Neural progenitor cell (in vitro differentiated cells): ENCODE measurements at regions not wholly inside any gene's neighbourhood (a gene's known extent, or its start where the extent isn't known, plus 50 kb on each side); places are given as distances from the start of the nearest gene placed in this dataset.

ENCODE experiments used
- DNase-seq: peaks from one replicate; pipeline ENCODE4 v3.0.0-alpha.2; 2016; ENCODE audit warnings: low spot score
- H2AFZ ChIP-seq: fragments of 200-600 bp; sonication (generic); replicated peaks from 2 replicates; pipeline ENCODE4 v1.6.1; 2016; ENCODE audit warnings: antibody characterized with exemption
- H3F3A ChIP-seq: fragments of 200-600 bp; sonication (generic); 2 replicates; pipeline ENCODE4 v1.6.1; 2016; ENCODE audit warnings: antibody characterized with exemption, low read depth
- H3K27ac ChIP-seq: fragments of 200-600 bp; sonication (generic); 2 replicates; pipeline ENCODE4 v1.5.1; 2016; ENCODE audit warnings: mild to moderate bottlenecking
- H3K27me3 ChIP-seq: fragments of 200-600 bp; sonication (generic); 2 replicates; pipeline ENCODE4 v1.6.1; 2016; ENCODE audit warnings: mild to moderate bottlenecking, moderate library complexity
- H3K36me3 ChIP-seq: fragments of 200-600 bp; sonication (generic); 2 replicates; pipeline ENCODE4 v1.5.1; 2016
- H3K4me1 ChIP-seq: fragments of 200-600 bp; sonication (generic); 2 replicates; pipeline ENCODE4 v1.6.1; 2016; ENCODE audit warnings: mixed run types
- H3K4me2 ChIP-seq: fragments of 200-600 bp; sonication (generic); 2 replicates; pipeline ENCODE4 v1.6.1; 2016
- H3K4me3 ChIP-seq: fragments of 200-600 bp; sonication (generic); 2 replicates; pipeline ENCODE4 v1.5.1; 2016
- H3K79me2 ChIP-seq: fragments of 200-600 bp; sonication (generic); 2 replicates; pipeline ENCODE4 v1.6.1; 2016; ENCODE audit warnings: low read depth
- H3K9ac ChIP-seq: fragments of 200-600 bp; sonication (generic); 2 replicates; pipeline ENCODE4 v1.6.1; 2016
- H3K9me3 ChIP-seq: fragments of 200-600 bp; sonication (generic); 2 replicates; pipeline ENCODE4 v1.5.1; 2016; ENCODE audit warnings: low read depth
- H4K20me1 ChIP-seq: fragments of 200-600 bp; sonication (generic); 2 replicates; pipeline ENCODE4 v1.6.1; 2016; ENCODE audit warnings: low read depth
- H3K27ac Mint-ChIP-seq: 3 replicates; pipeline ENCODE4 v1.8.0; 2021; ENCODE audit warnings: mixed read lengths
- H3K27me3 Mint-ChIP-seq: 2 replicates; pipeline ENCODE4 v1.8.0; 2022; ENCODE audit warnings: low read depth, mild to moderate bottlenecking, inconsistent platforms, moderate library complexity, mixed read lengths; ENCODE audit not compliant: insufficient read depth
- H3K36me3 Mint-ChIP-seq: 3 replicates; pipeline ENCODE4 v1.8.0; 2021; ENCODE audit warnings: mixed read lengths
- H3K4me1 Mint-ChIP-seq: 3 replicates; pipeline ENCODE4 v1.8.0; 2021; ENCODE audit warnings: mixed read lengths
- H3K4me3 Mint-ChIP-seq: 3 replicates; pipeline ENCODE4 v1.8.0; 2021; ENCODE audit warnings: mild to moderate bottlenecking, moderate library complexity, mixed read lengths
- H3K9me3 Mint-ChIP-seq: 3 replicates; pipeline ENCODE4 v1.8.0; 2020; ENCODE audit warnings: mixed read lengths
- EZH2 ChIP-seq: fragments of 200-600 bp; sonication (generic); IDR thresholded peaks from 2 replicates; pipeline ENCODE4 v1.6.1; 2017; ENCODE audit warnings: antibody characterized with exemption, mild to moderate bottlenecking, moderate library complexity
- EZH2phosphoT487 ChIP-seq: fragments of 200-600 bp; sonication (generic); IDR thresholded peaks from 2 replicates; pipeline ENCODE4 v1.6.1; 2017; ENCODE audit warnings: antibody characterized with exemption
- TF ChIP-seq, protein P1 (sequence below): fragments of 200-600 bp; sonication (generic); IDR thresholded peaks from 2 replicates; pipeline ENCODE4 v1.5.1; 2017; ENCODE audit warnings: antibody characterized with exemption, mild to moderate bottlenecking

DNA sequence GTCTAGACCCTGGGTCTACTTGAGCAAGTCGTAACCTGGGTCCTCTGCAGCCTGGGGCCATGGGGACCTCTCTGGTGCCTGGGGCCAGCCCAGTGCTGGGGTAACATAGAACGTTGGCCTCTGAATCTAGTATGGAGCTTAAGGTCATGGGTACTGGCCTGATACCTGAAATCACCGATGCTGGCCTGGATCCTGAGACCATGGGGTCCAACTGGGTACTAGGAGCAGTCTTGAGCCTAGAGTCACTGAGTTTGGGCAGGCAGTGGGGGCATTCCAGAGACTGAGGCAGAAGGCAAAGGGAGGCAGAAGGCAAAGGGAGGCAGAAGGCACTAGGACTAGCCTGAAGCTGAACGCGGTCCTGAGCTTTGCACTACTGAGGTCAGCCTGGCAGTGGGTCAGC lies 1121.1 kb upstream of the PRR20A start:
- TF ChIP-seq, protein P1, sequence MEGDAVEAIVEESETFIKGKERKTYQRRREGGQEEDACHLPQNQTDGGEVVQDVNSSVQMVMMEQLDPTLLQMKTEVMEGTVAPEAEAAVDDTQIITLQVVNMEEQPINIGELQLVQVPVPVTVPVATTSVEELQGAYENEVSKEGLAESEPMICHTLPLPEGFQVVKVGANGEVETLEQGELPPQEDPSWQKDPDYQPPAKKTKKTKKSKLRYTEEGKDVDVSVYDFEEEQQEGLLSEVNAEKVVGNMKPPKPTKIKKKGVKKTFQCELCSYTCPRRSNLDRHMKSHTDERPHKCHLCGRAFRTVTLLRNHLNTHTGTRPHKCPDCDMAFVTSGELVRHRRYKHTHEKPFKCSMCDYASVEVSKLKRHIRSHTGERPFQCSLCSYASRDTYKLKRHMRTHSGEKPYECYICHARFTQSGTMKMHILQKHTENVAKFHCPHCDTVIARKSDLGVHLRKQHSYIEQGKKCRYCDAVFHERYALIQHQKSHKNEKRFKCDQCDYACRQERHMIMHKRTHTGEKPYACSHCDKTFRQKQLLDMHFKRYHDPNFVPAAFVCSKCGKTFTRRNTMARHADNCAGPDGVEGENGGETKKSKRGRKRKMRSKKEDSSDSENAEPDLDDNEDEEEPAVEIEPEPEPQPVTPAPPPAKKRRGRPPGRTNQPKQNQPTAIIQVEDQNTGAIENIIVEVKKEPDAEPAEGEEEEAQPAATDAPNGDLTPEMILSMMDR, result no peak
- TF ChIP-seq EZH2 (no peak), EZH2phosphoT487 (no peak)
- Histone ChIP-seq H3K4me1 (peaks cover 13% of the 10 kb centered on the region), H3K4me2 (no peak overlapping the region), H3K36me3 (no peaks in the 10 kb centered on the region), H3F3A (no peaks in the 10 kb centered on the region), H3K79me2 (no peaks in the 10 kb centered on the region), H3K9me3 (no peaks in the 10 kb centered on the region), H4K20me1 (no peaks in the 10 kb centered on the region), H3K27ac (no peak overlapping the region), H3K9ac (no peak overlapping the region), H3K27me3 (no peaks in the 10 kb centered on the region), H3K4me3 (no peak overlapping the region), H2AFZ (no peak overlapping the region)
- Mint-ChIP-seq H3K4me1 (no peaks in the 10 kb centered on the region), H3K9me3 (no peaks in the 10 kb centered on the region), H3K36me3 (no peaks in the 10 kb centered on the region), H3K27me3 (peaks cover 4% of the 10 kb centered on the region), H3K4me3 (no peak overlapping the region), H3K27ac (no peak overlapping the region)
- DNase-seq, result no peak

DNA sequence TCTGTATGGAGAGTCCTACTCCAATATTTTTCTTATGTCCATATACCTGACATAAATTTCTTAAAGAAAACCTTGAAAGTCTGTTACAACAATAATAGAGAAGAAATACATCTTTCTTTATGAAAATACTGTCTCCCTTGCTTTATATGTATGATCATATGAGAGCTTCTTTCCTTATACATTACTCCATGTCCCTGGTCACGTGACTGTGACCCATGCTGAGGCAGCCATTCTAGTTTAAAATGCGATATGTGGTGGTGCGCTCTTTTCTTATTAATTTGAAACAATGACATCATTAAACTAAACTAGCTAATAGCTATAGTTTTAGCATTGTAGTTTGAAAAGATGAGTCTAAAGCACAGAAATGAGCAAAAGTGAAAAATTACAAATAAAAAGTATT lies 1120.3 kb upstream of the PRR20A start:
- Mint-ChIP-seq H3K27me3 (peaks cover 4% of the 10 kb centered on the region), H3K4me3 (no peak overlapping the region), H3K36me3 (no peaks in the 10 kb centered on the region), H3K4me1 (no peaks in the 10 kb centered on the region), H3K9me3 (no peaks in the 10 kb centered on the region), H3K27ac (no peak overlapping the region)
- no peaks in the 10 kb centered on the region for H3K79me2 ChIP-seq
- TF ChIP-seq, protein P1, result no peak
- no peak for DNase-seq
- H2AFZ ChIP-seq, result no peak overlapping the region
- H4K20me1 ChIP-seq, result no peaks in the 10 kb centered on the region
- no peaks in the 10 kb centered on the region for H3K9me3 ChIP-seq
- H3K27me3 ChIP-seq, result no peaks in the 10 kb centered on the region
- H3K4me3 ChIP-seq, result no peak overlapping the region
- no peak overlapping the region for H3K27ac ChIP-seq
- no peak overlapping the region for H3K9ac ChIP-seq
- H3F3A ChIP-seq, result no peaks in the 10 kb centered on the region
- H3K4me2 ChIP-seq, result no peak overlapping the region
- H3K36me3 ChIP-seq, result no peaks in the 10 kb centered on the region
- H3K4me1 ChIP-seq, result peaks cover 13% of the 10 kb centered on the region

DNA sequence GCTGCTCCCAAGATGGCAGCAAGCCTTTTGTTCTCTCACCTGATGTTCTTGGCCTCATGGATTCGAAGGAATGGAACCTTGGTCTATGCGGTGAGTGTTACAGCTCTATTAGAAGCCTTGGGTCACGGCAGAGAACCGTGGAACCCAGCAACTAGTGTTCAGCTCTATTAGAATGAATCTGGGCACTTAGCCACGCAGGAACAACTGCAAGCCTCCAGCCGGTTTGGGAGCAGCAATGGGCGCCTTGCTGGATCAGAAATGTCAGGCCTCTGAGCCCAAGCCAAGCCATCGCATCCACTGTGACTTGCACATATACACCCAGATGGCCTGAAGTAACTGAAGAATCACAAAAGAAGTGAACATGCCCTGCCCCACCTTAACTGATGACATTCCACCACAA lies 1100.7 kb upstream of the PRR20A start:
- H3K4me1 ChIP-seq, result no peaks in the 10 kb centered on the region
- Mint-ChIP-seq H3K4me1 (no peaks in the 10 kb centered on the region), H3K4me3 (no peak overlapping the region), H3K27me3 (peaks cover 2% of the 10 kb centered on the region), H3K27ac (no peak overlapping the region), H3K9me3 (peaks cover 2% of the 10 kb centered on the region), H3K36me3 (no peaks in the 10 kb centered on the region)
- no peak overlapping the region for H3K27ac ChIP-seq
- H4K20me1 ChIP-seq, result no peaks in the 10 kb centered on the region
- no peaks in the 10 kb centered on the region for H3F3A ChIP-seq
- H3K4me3 ChIP-seq, result no peak overlapping the region
- H3K4me2 ChIP-seq, result no peak overlapping the region
- H3K27me3 ChIP-seq, result no peaks in the 10 kb centered on the region
- no peak overlapping the region for H3K9ac ChIP-seq
- H2AFZ ChIP-seq, result no peak overlapping the region
- no peaks in the 10 kb centered on the region for H3K79me2 ChIP-seq
- no peaks in the 10 kb centered on the region for H3K36me3 ChIP-seq
- TF ChIP-seq EZH2, result no peak
- TF ChIP-seq EZH2phosphoT487, result no peak
- TF ChIP-seq, protein P1, result no peak
- no peak for DNase-seq
- no peaks in the 10 kb centered on the region for H3K9me3 ChIP-seq

DNA sequence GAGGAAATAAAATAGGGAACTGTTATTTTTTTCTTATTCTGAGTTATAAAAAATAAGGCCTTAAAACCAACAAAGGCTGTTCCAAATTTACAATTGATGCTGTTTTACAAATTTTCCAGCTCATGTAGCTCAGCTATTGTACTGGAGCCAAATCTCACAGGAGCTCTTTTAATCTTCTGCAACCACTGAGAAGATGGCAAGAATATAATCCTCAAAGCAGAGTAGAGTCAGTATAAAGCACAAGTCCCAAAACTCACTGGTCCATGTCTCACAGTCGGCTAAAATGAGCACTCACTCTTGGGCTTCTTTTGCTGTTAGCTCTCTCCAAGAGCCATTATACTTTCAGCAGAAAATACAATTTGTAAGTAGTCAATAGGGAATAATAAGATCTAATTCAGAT lies 1074.4 kb upstream of the PRR20A start:
- Histone ChIP-seq H3K4me1 (no peaks in the 10 kb centered on the region), H3K27ac (no peak overlapping the region), H3K27me3 (no peaks in the 10 kb centered on the region), H3K79me2 (no peaks in the 10 kb centered on the region), H3K4me3 (no peak overlapping the region), H4K20me1 (no peaks in the 10 kb centered on the region), H3F3A (no peaks in the 10 kb centered on the region), H2AFZ (no peak overlapping the region), H3K4me2 (no peak overlapping the region), H3K9me3 (no peaks in the 10 kb centered on the region), H3K9ac (no peak overlapping the region), H3K36me3 (no peaks in the 10 kb centered on the region)
- DNase-seq, result no peak
- H3K27ac Mint-ChIP-seq, result no peak overlapping the region
- no peaks in the 10 kb centered on the region for H3K36me3 Mint-ChIP-seq
- H3K27me3 Mint-ChIP-seq, result no peaks in the 10 kb centered on the region
- TF ChIP-seq EZH2 (no peak), EZH2phosphoT487 (no peak)
- TF ChIP-seq, protein P1, result no peak
- H3K4me3 Mint-ChIP-seq, result no peak overlapping the region
- H3K4me1 Mint-ChIP-seq, result no peaks in the 10 kb centered on the region
- H3K9me3 Mint-ChIP-seq, result no peaks in the 10 kb centered on the region
